OCI-LY7 (cell line): ENCODE measurements at regions not wholly inside any gene's neighbourhood (a gene's known extent, or its start where the extent isn't known, plus 50 kb on each side); places are given as distances from the start of the nearest gene placed in this dataset.

Experiments
- BruUV-seq: library from RNA; stranded (reverse); fragments of 400-500 nt; replicated peaks from 2 replicates; lab custom pipeline; 2021; lab: Mats Ljungman, UMichigan
- CTCF ChIA-PET: fragments of 300-600 bp; sonication (Branson Sonifier 250); formaldehyde crosslinking; loops from one replicate; lab custom pipeline; 2022; ENCODE audit warnings: antibody characterized with exemption; ENCODE audit not compliant: unreplicated experiment; lab: Charles Lee
- POLR2A ChIA-PET: fragments of 300-600 bp; sonication (Branson Sonifier 250); formaldehyde crosslinking; loops from one replicate; lab custom pipeline; 2022; ENCODE audit warnings: antibody characterized with exemption; lab: Charles Lee
- DNase-seq: peaks from one replicate; pipeline ENCODE4 v3.0.0-alpha.2; 2015; ENCODE audit warnings: low spot score
- H2AFZ ChIP-seq: fragments of 200-600 bp; sonication (generic), shearing (Covaris generic); 2 replicates; pipeline ENCODE4 v1.6.1; 2014; ENCODE audit warnings: mild to moderate bottlenecking, antibody characterized with exemption, low read length, moderate library complexity
- H3K27ac ChIP-seq: fragments of 200-600 bp; sonication (generic); 2 replicates; pipeline ENCODE4 v1.5.1; 2014; ENCODE audit warnings: mixed run types, low read depth, mild to moderate bottlenecking, moderate library complexity, low read length, inconsistent platforms; ENCODE audit not compliant: poor library complexity, severe bottlenecking
- H3K36me3 ChIP-seq: fragments of 200-600 bp; sonication (generic); 2 replicates; pipeline ENCODE4 v1.6.1; 2014; ENCODE audit warnings: mild to moderate bottlenecking, antibody characterized with exemption, low read length, moderate library complexity, mixed read lengths; ENCODE audit not compliant: insufficient read depth
- H3K4me1 ChIP-seq: fragments of 200-600 bp; sonication (generic); 2 replicates; pipeline ENCODE4 v1.5.1; 2014; ENCODE audit warnings: mild to moderate bottlenecking, low read length; ENCODE audit not compliant: insufficient read depth, poor library complexity, severe bottlenecking
- H3K4me2 ChIP-seq: fragments of 200-600 bp; sonication (generic); 2 replicates; pipeline ENCODE4 v1.6.1; 2014; ENCODE audit warnings: mild to moderate bottlenecking, low read length
- H3K4me3 ChIP-seq: fragments of 200-600 bp; sonication (generic); 2 replicates; pipeline ENCODE4 v1.5.1; 2014; ENCODE audit warnings: mild to moderate bottlenecking, low read depth, low read length; ENCODE audit not compliant: poor library complexity, severe bottlenecking
- H3K79me2 ChIP-seq: fragments of 200-600 bp; sonication (generic); 2 replicates; pipeline ENCODE4 v1.6.1; 2016; ENCODE audit warnings: low read depth, mild to moderate bottlenecking, low read length, moderate library complexity, mixed read lengths; ENCODE audit not compliant: insufficient read depth
- H3K9me2 ChIP-seq: fragments of 200-600 bp; sonication (generic); 2 replicates; pipeline ENCODE4 v1.6.1; 2016; ENCODE audit warnings: mild to moderate bottlenecking, low read length, mixed read lengths; ENCODE audit not compliant: insufficient read depth
- H3K9me3 ChIP-seq: fragments of 200-600 bp; sonication (generic); 2 replicates; pipeline ENCODE4 v1.6.1; 2014; ENCODE audit warnings: mild to moderate bottlenecking, mixed run types, low read length, mixed read lengths
- H4K20me1 ChIP-seq: fragments of 200-600 bp; sonication (generic); 2 replicates; pipeline ENCODE4 v1.6.1; 2014; ENCODE audit warnings: mild to moderate bottlenecking, antibody characterized with exemption, low read length, moderate library complexity, mixed read lengths; ENCODE audit not compliant: insufficient read depth
- CTCF ChIP-seq: fragments of 200-600 bp; sonication (generic); conservative IDR thresholded peaks from 2 replicates; pipeline ENCODE4 v1.5.1; 2014; ENCODE audit warnings: mild to moderate bottlenecking, antibody characterized with exemption, low read length, moderate library complexity, mixed read lengths
- EZH2phosphoT487 ChIP-seq: fragments of 200-600 bp; sonication (generic); IDR thresholded peaks from 2 replicates; pipeline ENCODE4 v1.6.1; 2018; ENCODE audit warnings: low read depth, borderline replicate concordance, mild to moderate bottlenecking, mixed run types, antibody characterized with exemption, low read length, moderate library complexity, mixed read lengths
- intact Hi-C: fragments of 100-400 bp; cut with micrococcal nuclease; formaldehyde crosslinking; loops from one replicate; pipeline ENCODE4 v1.10.0; 2022; ENCODE audit not compliant: unreplicated experiment

GRCh38 chr1:94714552-94714951, 105.6 kb upstream of the SLC44A3 start:
- Histone ChIP-seq H4K20me1 (no peaks in the 10 kb centered on the region), H3K36me3 (no peaks in the 10 kb centered on the region), H3K27ac (no peak overlapping the region), H3K4me1 (no peaks in the 10 kb centered on the region), H3K4me3 (no peak overlapping the region), H3K79me2 (no peaks in the 10 kb centered on the region), H3K4me2 (no peak overlapping the region), H2AFZ (no peak overlapping the region), H3K9me2 (no peaks in the 10 kb centered on the region), H3K9me3 (no peaks in the 10 kb centered on the region)
- DNase-seq = no peak
- ChIA-PET POLR2A (interaction anchor here (0.9 kb wide), 1 partner anchor 459 kb away, joined by 4 read pairs; no protein-coding TSS in a partner anchor), CTCF (no interaction called here)
- BruUV-seq = no TSS peak
- TF ChIP-seq CTCF (no peak), EZH2phosphoT487 (no peak)
- intact Hi-C loops = no loop called here

GRCh38 chr1:94714152-94714551, 106.0 kb upstream of the SLC44A3 start:
- no peaks in the 10 kb centered on the region for H3K4me1 ChIP-seq
- TF ChIP-seq CTCF (no peak), EZH2phosphoT487 (no peak)
- H3K27ac ChIP-seq = no peak overlapping the region
- ChIA-PET POLR2A (interaction anchor here (0.9 kb wide), 1 partner anchor 458 kb away, joined by 4 read pairs; no protein-coding TSS in a partner anchor), CTCF (no interaction called here)
- no peak for DNase-seq
- no peaks in the 10 kb centered on the region for H4K20me1 ChIP-seq
- H3K4me3 ChIP-seq = no peak overlapping the region
- no peaks in the 10 kb centered on the region for H3K9me2 ChIP-seq
- H2AFZ ChIP-seq = no peak overlapping the region
- H3K36me3 ChIP-seq = no peaks in the 10 kb centered on the region
- intact Hi-C loops = no loop called here
- no peaks in the 10 kb centered on the region for H3K9me3 ChIP-seq
- H3K4me2 ChIP-seq = no peak overlapping the region
- no TSS peak for BruUV-seq
- no peaks in the 10 kb centered on the region for H3K79me2 ChIP-seq

GRCh38 chr1:94713472-94714141, 106.5 kb upstream of the SLC44A3 start:
- no peak for DNase-seq
- intact Hi-C loops = no loop called here
- CTCF ChIA-PET = no interaction called here

More at GRCh38 chr1:94713472-94714141, 106.5 kb upstream of the SLC44A3 start:
- H3K9me2 ChIP-seq = no peaks in the 10 kb centered on the region
- no peaks in the 10 kb centered on the region for H3K36me3 ChIP-seq
- TF ChIP-seq EZH2phosphoT487 = no peak
- no peak for TF ChIP-seq CTCF
- no TSS peak for BruUV-seq
- POLR2A ChIA-PET = interaction anchor here (0.9 kb wide), 1 partner anchor 458 kb away, joined by 4 read pairs; no protein-coding TSS in a partner anchor
- H4K20me1 ChIP-seq = no peaks in the 10 kb centered on the region
- H3K9me3 ChIP-seq = no peaks in the 10 kb centered on the region
- H3K4me2 ChIP-seq = no peak overlapping the region
- H3K79me2 ChIP-seq = no peaks in the 10 kb centered on the region
- H3K4me3 ChIP-seq = no peak overlapping the region
- H3K27ac ChIP-seq = no peak overlapping the region
- no peak overlapping the region for H2AFZ ChIP-seq
- no peaks in the 10 kb centered on the region for H3K4me1 ChIP-seq
